HUES6 (cell line): ENCODE measurements at regions not wholly inside any gene's neighbourhood (a gene's known extent, or its start where the extent isn't known, plus 50 kb on each side); places are given as distances from the start of the nearest gene placed in this dataset.

Experiments
- H3K27ac ChIP-seq: 2 replicates; pipeline ENCODE4 v1.7.0; 2013; ENCODE audit warnings: low read depth, mild to moderate bottlenecking, low read length, inconsistent platforms
- H3K27me3 ChIP-seq: 2 replicates; pipeline ENCODE4 v1.6.1; 2013; ENCODE audit warnings: low read length; ENCODE audit not compliant: control insufficient read depth, insufficient read depth
- H3K36me3 ChIP-seq: 2 replicates; pipeline ENCODE4 v1.6.1; 2013; ENCODE audit warnings: low read length; ENCODE audit not compliant: control insufficient read depth, insufficient read depth
- H3K4me1 ChIP-seq: 2 replicates; pipeline ENCODE4 v1.6.1; 2013; ENCODE audit warnings: low read length; ENCODE audit not compliant: control insufficient read depth, insufficient read depth
- H3K4me3 ChIP-seq: 2 replicates; pipeline ENCODE4 v1.5.1; 2013; ENCODE audit warnings: low read depth, low read length
- H3K9ac ChIP-seq: one replicate; pipeline ENCODE4 v1.6.1; 2013; ENCODE audit warnings: mild to moderate bottlenecking, low read length
- H3K9me3 ChIP-seq: 2 replicates; pipeline ENCODE4 v1.6.1; 2013; ENCODE audit warnings: low read depth, low read length; ENCODE audit not compliant: control insufficient read depth, insufficient read depth

GRCh38 chrX:5771441-5771840 lies 457.2 kb downstream of the NLGN4X start:
- Histone ChIP-seq H3K9ac (no peak overlapping the region), H3K4me3 (no peak overlapping the region), H3K27me3 (no peaks in the 10 kb centered on the region), H3K4me1 (no peaks in the 10 kb centered on the region), H3K9me3 (no peaks in the 10 kb centered on the region), H3K36me3 (no peaks in the 10 kb centered on the region), H3K27ac (no peak overlapping the region)

- no peak overlapping the region for H3K27ac ChIP-seq
- H3K4me3 ChIP-seq = no peak overlapping the region
- no peaks in the 10 kb centered on the region for H3K36me3 ChIP-seq
- no peaks in the 10 kb centered on the region for H3K4me1 ChIP-seq
- H3K27me3 ChIP-seq = no peaks in the 10 kb centered on the region
- no peaks in the 10 kb centered on the region for H3K9me3 ChIP-seq
- H3K9ac ChIP-seq = no peak overlapping the region
Observed at GRCh38 chrX:5756616-5757015, 472.1 kb downstream of the NLGN4X start.

- H3K9ac ChIP-seq = no peak overlapping the region
Observed at GRCh38 chrX:5753291-5753690, 475.4 kb downstream of the NLGN4X start.

GRCh38 chrX:5752831-5753230 lies 475.8 kb downstream of the NLGN4X start:
- Histone ChIP-seq H3K9ac (no peak overlapping the region), H3K27ac (no peak overlapping the region), H3K4me1 (no peaks in the 10 kb centered on the region), H3K9me3 (no peaks in the 10 kb centered on the region), H3K4me3 (no peak overlapping the region), H3K36me3 (no peaks in the 10 kb centered on the region), H3K27me3 (no peaks in the 10 kb centered on the region)

More at GRCh38 chrX:5753291-5753690, 475.4 kb downstream of the NLGN4X start:
- Histone ChIP-seq H3K4me3 (no peak overlapping the region), H3K9me3 (no peaks in the 10 kb centered on the region), H3K4me1 (no peaks in the 10 kb centered on the region), H3K27me3 (no peaks in the 10 kb centered on the region), H3K27ac (no peak overlapping the region), H3K36me3 (no peaks in the 10 kb centered on the region)

GRCh38 chrX:5748586-5749150 lies 480.0 kb downstream of the NLGN4X start:
- H3K9me3 ChIP-seq = no peaks in the 10 kb centered on the region
- H3K4me3 ChIP-seq = no peak overlapping the region
- no peak overlapping the region for H3K27ac ChIP-seq
- H3K27me3 ChIP-seq = no peaks in the 10 kb centered on the region
- no peaks in the 10 kb centered on the region for H3K36me3 ChIP-seq
- no peak overlapping the region for H3K9ac ChIP-seq
- no peaks in the 10 kb centered on the region for H3K4me1 ChIP-seq

- Histone ChIP-seq H3K4me3 (no peak overlapping the region), H3K9ac (no peak overlapping the region), H3K27ac (no peak overlapping the region)
Observed at GRCh38 chrX:5746231-5746630, 482.4 kb downstream of the NLGN4X start.

GRCh38 chrX:5733501-5733900 lies 495.2 kb downstream of the NLGN4X start:
- Histone ChIP-seq H3K36me3 (no peaks in the 10 kb centered on the region), H3K27me3 (no peaks in the 10 kb centered on the region), H3K9me3 (peaks cover 5% of the 10 kb centered on the region), H3K4me3 (no peak overlapping the region), H3K27ac (no peak overlapping the region), H3K9ac (no peak overlapping the region), H3K4me1 (no peaks in the 10 kb centered on the region)

More at GRCh38 chrX:5746231-5746630, 482.4 kb downstream of the NLGN4X start:
- no peaks in the 10 kb centered on the region for H3K36me3 ChIP-seq
- no peaks in the 10 kb centered on the region for H3K4me1 ChIP-seq
- no peaks in the 10 kb centered on the region for H3K9me3 ChIP-seq
- H3K27me3 ChIP-seq = no peaks in the 10 kb centered on the region

GRCh38 chrX:5730556-5730955 lies 498.1 kb downstream of the NLGN4X start:
- H3K36me3 ChIP-seq = no peaks in the 10 kb centered on the region
- H3K9me3 ChIP-seq = peaks cover 5% of the 10 kb centered on the region
- H3K4me1 ChIP-seq = no peaks in the 10 kb centered on the region
- H3K4me3 ChIP-seq = no peak overlapping the region
- H3K9ac ChIP-seq = no peak overlapping the region
- no peaks in the 10 kb centered on the region for H3K27me3 ChIP-seq
- no peak overlapping the region for H3K27ac ChIP-seq

- Histone ChIP-seq H3K9me3 (no peaks in the 10 kb centered on the region), H3K9ac (no peak overlapping the region), H3K36me3 (no peaks in the 10 kb centered on the region), H3K27ac (no peak overlapping the region), H3K4me1 (no peaks in the 10 kb centered on the region), H3K4me3 (no peak overlapping the region), H3K27me3 (no peaks in the 10 kb centered on the region)
Observed at GRCh38 chrX:5726224-5726623, 502.4 kb downstream of the NLGN4X start.

- no peaks in the 10 kb centered on the region for H3K36me3 ChIP-seq
- no peak overlapping the region for H3K9ac ChIP-seq
- H3K27ac ChIP-seq = no peak overlapping the region
- no peak overlapping the region for H3K4me3 ChIP-seq
- no peaks in the 10 kb centered on the region for H3K9me3 ChIP-seq
- no peaks in the 10 kb centered on the region for H3K4me1 ChIP-seq
- no peaks in the 10 kb centered on the region for H3K27me3 ChIP-seq
Observed at GRCh38 chrX:5724123-5724522, 504.5 kb downstream of the NLGN4X start.

- no peaks in the 10 kb centered on the region for H3K4me1 ChIP-seq
- H3K9ac ChIP-seq = no peak overlapping the region
- H3K27ac ChIP-seq = no peak overlapping the region
- H3K27me3 ChIP-seq = no peaks in the 10 kb centered on the region
- no peaks in the 10 kb centered on the region for H3K36me3 ChIP-seq
- no peak overlapping the region for H3K4me3 ChIP-seq
- no peaks in the 10 kb centered on the region for H3K9me3 ChIP-seq
Observed at GRCh38 chrX:5718651-5719050, 510.0 kb downstream of the NLGN4X start.

GRCh38 chrX:5716666-5717065 lies 512.0 kb downstream of the NLGN4X start:
- Histone ChIP-seq H3K27me3 (no peaks in the 10 kb centered on the region), H3K4me1 (no peaks in the 10 kb centered on the region), H3K36me3 (no peaks in the 10 kb centered on the region), H3K4me3 (no peak overlapping the region), H3K27ac (no peak overlapping the region), H3K9ac (no peak overlapping the region), H3K9me3 (no peaks in the 10 kb centered on the region)
